CD4-positive, alpha-beta T cell treated with Interleukin-6 at 100 ng/mL for 8 hours (primary cell): ENCODE measurements at regions not wholly inside any gene's neighbourhood (a gene's known extent, or its start where the extent isn't known, plus 50 kb on each side); places are given as distances from the start of the nearest gene placed in this dataset.

Experiments
- DNase-seq: peaks from one replicate; pipeline ENCODE4 v3.0.0-alpha.2; 2020; ENCODE audit warnings: mixed read lengths, low spot score

- no peak for DNase-seq
Measured at GRCh38 chr19:29096896-29097295, 116.1 kb downstream of the UQCRFS1 start.

DNA sequence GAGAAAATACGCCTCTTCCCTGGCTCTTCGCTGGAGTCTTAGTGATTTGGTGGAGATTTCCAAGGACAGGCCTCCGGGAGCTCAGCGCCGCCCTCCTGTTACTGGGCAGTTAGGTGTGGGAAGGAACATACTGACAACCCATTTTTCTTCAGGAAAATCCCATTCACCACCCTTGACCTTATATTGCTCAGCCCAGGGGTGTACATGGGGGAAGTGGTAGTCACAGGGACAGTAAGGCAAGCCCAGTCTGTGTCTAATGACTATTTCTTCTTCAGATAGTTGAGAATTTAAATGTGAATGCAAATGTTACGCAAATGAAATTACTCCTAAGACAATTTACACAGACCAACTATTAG lies 119.4 kb downstream of the UQCRFS1 start:
- no peak for DNase-seq

DNA sequence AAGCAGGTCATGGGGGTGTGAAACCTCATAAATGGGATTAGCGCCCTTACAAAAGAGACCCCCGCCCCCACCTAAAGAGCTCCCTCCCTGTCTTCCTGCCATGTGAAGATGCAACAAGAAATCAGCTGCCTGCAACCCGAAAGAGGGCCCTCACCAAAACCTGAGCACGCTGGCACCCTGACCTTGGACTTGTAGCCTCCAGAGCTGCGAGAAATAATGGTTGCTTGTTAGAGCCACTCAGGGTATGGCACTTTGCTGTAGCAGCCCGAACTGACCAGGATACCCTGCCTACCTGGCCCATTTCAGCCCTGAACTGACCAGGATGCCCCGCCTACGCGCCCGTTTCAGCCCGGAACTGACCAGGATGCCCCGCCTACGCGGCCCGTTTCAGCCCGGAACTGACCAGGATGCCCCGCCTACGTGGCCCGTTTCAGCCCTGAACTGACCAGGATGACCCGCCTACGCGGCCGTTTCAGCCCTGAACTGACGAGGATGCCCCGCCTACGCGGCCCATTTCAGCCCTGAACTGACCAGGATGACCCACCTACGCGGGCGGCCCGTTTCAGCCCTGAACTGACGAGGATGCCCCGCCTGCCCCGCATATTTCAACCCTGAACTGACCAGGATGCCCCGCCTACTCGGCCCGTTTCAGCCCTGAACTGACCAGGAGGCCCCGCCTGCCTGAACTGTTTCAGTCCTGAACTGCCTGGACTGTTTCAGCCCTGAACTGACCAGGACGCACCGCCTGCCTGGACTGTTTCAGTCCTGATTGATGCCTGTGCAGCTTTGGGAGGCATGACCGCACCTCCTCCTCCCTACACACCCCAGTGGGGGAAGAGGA lies 120.0 kb downstream of the UQCRFS1 start:
- no peak for DNase-seq

DNA sequence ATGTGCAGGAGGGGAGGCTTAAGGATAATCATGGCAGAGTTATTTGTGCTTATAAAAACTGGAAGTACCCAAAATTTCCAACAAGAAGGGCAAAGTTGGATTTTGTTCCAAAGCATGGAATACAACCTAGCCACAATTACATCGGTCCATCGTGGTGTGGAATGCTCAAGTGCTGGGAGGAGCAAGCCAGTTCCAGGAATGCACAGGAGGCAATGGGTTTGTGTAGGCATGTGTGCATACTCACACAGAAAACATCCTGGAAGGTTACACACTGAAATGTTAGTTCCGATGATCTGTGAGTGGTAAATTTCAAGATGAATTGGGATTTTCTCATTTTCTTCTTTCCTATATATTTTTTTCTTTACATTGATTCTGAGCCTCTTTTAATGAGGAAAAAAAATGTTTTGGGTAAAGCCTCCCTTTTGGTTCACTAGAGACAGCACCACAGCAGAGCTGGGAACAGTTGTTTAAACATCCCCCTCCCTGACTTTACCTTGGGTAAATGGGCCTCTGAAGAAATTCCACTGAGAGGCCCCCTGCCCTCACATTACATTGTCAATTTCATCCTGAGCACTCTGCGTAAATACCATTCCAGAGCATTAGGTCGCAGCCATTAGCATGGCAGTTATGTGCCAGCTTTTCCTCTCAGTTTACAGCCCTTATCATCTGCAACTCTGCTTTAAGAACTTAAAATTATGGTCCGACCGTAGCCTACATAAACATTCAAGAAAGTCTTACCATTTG lies 122.0 kb downstream of the UQCRFS1 start:
- DNase-seq, result no peak

DNA sequence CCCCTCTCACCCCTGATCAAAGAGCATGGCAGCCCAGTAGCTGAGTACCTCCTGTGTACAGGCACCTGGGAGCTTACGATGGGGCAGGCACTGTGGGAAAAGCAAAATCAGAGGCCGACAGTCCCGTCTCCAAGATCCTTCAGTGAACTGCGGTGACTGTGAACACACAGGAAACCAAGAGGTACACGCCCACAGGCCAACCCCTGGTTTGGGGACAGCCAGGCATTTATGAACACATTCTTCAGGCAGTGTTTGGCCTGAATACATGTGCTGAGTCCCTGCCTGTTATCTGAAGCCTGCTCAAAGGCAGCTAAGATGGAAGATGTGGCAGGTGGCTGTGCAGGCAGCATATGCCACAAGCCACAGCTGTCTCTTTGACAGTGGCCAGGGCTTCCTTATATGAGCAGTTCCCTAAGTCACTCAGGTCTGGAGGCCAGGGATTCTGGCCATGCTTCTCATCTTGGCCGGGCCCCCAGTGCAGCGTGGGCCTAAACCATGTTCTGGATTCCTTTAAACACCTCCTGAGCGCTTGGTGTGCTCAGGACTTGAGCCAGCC lies 123.6 kb downstream of the UQCRFS1 start:
- DNase-seq, result no peak

- DNase-seq, result no peak
Measured at GRCh38 chr19:29088761-29089160, 124.2 kb downstream of the UQCRFS1 start.

- no peak for DNase-seq
Measured at GRCh38 chr19:29086646-29087045, 126.3 kb downstream of the UQCRFS1 start.

DNA sequence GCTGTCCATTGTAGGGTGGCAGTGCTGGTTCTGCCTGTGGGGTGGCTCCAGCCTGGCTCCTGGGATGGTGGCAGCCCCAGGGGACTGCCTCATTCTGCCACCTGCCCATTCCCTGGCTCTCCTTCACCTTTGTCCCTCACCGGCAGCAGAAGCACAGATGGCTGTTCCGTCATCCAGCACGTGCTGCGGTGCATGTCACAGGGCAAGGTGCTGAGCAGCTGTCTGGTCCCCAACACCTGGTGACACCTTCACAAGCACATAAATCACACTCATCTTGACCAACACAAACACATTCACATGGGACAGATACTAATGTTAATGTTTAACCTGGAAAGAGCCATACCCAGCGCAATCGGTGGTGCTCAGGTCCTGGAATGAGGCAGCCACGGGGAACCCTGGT lies 126.8 kb downstream of the UQCRFS1 start:
- DNase-seq, result no peak

- no peak for DNase-seq
Measured at GRCh38 chr19:29085630-29086029, 127.3 kb downstream of the UQCRFS1 start.

DNA sequence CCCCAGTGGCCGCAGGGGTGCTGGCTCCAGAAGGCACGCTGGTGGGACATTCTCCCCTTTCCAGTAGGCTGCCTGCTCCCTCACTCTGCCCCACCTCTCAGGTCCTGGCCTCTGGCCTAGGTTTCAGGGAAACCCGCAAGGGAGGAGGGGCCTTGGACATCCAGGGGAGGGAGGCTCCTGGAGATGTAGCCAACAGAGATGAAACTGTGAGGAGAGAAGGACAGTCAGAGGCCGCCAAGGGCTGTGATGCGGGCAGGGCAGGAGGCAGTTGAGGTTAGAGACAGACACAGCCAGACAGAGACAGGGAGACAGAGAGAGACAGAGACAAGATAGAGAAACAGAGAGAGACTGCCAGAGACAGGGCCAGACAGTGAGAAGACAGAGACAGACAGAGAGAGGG lies 127.7 kb downstream of the UQCRFS1 start:
- no peak for DNase-seq

GRCh38 chr19:29084266-29084665 lies 128.7 kb downstream of the UQCRFS1 start:
- no peak for DNase-seq

DNA sequence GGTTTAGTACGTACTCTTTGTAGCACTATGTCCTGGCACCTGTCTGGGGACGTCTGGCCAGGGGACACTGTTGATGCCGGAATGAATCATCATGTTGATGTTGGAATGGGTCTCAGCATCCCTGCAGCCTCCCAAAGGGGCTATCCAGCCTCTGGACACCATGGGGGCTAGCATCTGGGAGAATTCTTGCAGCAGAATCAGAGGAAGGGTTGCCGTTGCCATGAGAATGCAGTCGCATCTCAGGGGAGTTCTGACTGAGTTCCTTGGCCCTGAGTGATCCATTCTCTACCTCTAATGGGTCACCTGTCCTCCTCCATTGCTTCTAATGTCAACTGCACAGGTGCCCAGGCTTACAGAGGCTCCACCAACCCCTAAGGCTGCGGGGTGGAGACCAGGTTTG lies 129.1 kb downstream of the UQCRFS1 start:
- no peak for DNase-seq

DNA sequence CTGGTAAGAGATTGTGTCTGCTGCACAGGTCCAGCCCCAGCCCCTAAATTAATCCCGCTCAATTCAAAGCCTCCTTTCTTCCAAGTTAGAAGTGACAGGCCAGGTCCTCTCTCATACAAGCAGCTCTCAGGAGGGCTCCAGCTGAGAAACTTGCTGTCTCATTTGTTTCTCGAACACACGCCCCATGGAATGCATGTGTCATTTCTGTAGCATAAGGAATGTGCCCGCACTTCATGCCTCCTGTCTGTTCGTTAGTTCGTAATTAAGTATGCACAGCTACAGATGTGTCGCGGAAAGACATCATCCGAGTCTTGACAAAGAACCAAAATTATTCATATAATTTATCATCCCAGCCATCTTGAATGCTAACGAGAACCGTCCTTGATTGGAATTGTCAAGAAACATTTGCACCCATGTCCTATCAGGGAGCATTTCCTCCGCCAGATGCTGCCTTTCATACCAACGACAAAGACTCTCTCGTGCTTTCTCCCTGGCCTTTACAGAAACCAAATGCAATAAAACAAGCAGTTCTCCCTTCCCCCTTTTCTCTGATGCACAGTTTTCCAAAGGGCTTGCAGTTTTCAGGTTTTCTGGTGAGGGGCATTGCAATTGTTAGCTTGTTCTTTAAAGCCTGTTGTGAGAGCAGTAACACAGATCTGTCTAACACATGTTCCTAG lies 133.5 kb downstream of the UQCRFS1 start:
- no peak for DNase-seq

GRCh38 chr19:29076963-29077362 lies 136.0 kb downstream of the UQCRFS1 start:
- no peak for DNase-seq

DNA sequence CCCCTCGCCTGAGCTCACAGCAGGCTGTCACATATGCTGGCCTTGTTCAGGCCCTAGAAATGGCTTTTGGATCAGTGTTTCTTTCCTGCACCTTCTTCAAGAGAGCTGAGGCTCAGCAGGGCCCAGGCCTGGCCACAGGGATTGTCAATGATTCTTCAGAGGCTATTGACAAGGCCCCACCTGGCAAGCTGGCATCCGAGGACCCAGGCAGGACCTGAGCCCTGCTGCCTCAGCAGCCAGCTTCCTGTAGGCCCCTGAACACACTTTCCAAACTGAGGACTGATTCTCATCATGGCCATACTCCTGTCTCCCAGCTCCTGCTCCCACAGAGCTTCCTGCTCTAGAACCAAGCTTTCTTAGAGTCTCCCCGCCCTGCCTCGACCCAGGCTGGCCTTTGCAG lies 136.8 kb downstream of the UQCRFS1 start:
- DNase-seq, result no peak

DNA sequence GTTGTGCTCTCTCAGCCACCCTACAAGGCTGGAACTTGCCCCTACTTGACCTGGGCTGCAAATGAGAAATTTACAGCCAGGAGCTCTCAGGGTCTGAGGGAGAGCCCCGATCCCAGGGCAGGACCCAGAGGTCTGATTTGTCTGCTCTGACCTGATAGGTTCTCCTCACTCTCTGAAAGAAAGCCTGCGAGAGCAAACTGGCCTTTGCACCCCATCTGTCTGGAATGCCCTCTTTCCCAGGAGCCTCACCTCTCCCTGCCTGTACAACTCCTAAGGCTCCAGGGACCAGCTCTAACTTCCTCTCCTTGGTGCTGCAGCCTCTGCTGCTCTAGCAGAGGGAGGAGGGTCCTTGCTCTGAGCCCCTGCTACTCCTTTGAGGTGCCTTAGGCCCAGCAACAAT lies 137.8 kb downstream of the UQCRFS1 start:
- DNase-seq, result no peak

DNA sequence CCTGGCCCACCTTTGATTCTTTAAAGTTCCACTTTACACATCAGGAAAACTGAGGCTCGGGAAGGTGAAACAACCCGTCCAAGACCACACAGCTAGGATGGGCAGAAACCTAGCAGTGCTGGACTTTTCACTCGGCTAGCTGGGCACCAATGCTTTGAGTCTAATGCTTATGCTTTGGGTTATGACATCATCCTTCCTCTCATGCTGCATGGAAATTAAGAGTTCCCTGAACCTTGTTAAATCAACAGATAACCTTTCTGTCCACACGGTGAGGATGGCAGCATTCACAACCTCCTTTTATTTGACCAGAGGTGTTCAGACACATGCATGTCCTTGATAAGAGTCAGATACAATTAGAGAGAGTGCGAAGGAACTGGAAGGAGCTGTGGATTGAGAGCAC lies 138.4 kb downstream of the UQCRFS1 start:
- DNase-seq, result no peak

GRCh38 chr19:29067831-29068230 lies 145.1 kb downstream of the UQCRFS1 start:
- DNase-seq, result no peak

- no peak for DNase-seq
Measured at GRCh38 chr19:29062475-29063435, 150.2 kb downstream of the UQCRFS1 start.

- DNase-seq, result no peak
Measured at GRCh38 chr19:29060813-29061364, 152.1 kb downstream of the UQCRFS1 start.

DNA sequence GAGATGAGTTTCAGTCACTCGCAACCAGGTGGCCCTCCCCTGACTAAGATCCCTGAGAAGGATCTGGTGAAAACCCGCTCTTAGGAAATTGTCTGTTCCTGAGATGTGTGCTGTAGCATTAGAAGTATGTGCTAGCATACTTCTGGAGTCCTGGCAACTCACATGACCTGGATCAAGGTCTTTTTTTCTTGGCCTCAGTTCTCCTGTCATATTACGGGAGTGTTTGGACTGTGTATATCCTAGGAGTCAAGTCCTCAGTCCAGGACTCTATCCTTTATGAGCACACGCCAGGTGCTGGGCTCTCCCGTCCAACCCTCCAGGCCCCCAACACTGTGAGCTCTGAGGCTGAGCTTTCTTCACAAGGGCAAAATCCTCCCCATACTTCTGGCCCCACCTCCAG lies 156.4 kb downstream of the UQCRFS1 start:
- no peak for DNase-seq
